ENCODE measurements at regions not wholly inside any gene's neighbourhood (a gene's known extent, or its start where the extent isn't known, plus 50 kb on each side); places are given as distances from the start of the nearest gene placed in this dataset.
A peak's percentile ranks its signal among the peaks of the same experiment; 100 is the strongest.

GRCh38 chr3:30292192-30292893 lies 314.1 kb upstream of the TGFBR2 start:
- Histone ChIP-seq H3K27me3 (ENCODE audit: control insufficient read depth in 1 of 2, insufficient read depth in 1 of 2, low read length in 2 of 2) (no peaks in the 10 kb centered on the region), H3K4ac (ENCODE audit: low read depth in 1 of 2, low read length in 2 of 2) (no peak overlapping the region), H3K18ac (ENCODE audit: low read depth in 1 of 2, low read length in 2 of 2) (peak overlapping the region in 1 of 2 experiments; percentile 10), H4K8ac (ENCODE audit: low read length) (no peak overlapping the region), H3K14ac (ENCODE audit: low read length in 2 of 2) (no peak overlapping the region), H3K9ac (ENCODE audit: low read length) (no peak overlapping the region), H2BK12ac (ENCODE audit: low read length in 2 of 2) (no peak overlapping the region), H3K36me3 (ENCODE audit: control insufficient read depth in 1 of 2, insufficient read depth in 2 of 2, low read depth in 1 of 2, low read length in 2 of 2) (peaks cover 0 to 4% of the 10 kb centered on the region in 2 experiments), H3K79me1 (replicated peaks; ENCODE audit: low read length, poor library complexity, severe bottlenecking) (no peaks in the 10 kb centered on the region), H3K4me3 (ENCODE audit: insufficient read depth in 1 of 2, low read depth in 1 of 2, low read length in 2 of 2) (no peak overlapping the region), H4K91ac (ENCODE audit: low read length) (no peak overlapping the region), H2BK5ac (ENCODE audit: low read depth, low read length, poor library complexity, severe bottlenecking) (no peak overlapping the region), H2AK5ac (ENCODE audit: low read length, severe bottlenecking) (no peak overlapping the region), H2BK120ac (ENCODE audit: low read depth, low read length) (no peak overlapping the region), H2AFZ (ENCODE audit: low read depth, low read length) (no peak overlapping the region), H3K4me1 (ENCODE audit: control insufficient read depth, insufficient read depth, low read depth, low read length) (peaks cover 1% of the 10 kb centered on the region), H3K9me3 (ENCODE audit: control insufficient read depth, low read length) (no peaks in the 10 kb centered on the region), H3K4me2 (ENCODE audit: low read length, poor library complexity, severe bottlenecking) (no peak overlapping the region), H2BK15ac (ENCODE audit: low read depth, poor library complexity, severe bottlenecking) (no peak overlapping the region), H3K23ac (ENCODE audit: low read length in 2 of 2) (no peak overlapping the region), H3K27ac (ENCODE audit: low read length, poor library complexity, severe bottlenecking) (no peak overlapping the region)
- no peak for DNase-seq
- 91% methylated on average over 4 of the region's 5 CpGs for WGBS

DNA sequence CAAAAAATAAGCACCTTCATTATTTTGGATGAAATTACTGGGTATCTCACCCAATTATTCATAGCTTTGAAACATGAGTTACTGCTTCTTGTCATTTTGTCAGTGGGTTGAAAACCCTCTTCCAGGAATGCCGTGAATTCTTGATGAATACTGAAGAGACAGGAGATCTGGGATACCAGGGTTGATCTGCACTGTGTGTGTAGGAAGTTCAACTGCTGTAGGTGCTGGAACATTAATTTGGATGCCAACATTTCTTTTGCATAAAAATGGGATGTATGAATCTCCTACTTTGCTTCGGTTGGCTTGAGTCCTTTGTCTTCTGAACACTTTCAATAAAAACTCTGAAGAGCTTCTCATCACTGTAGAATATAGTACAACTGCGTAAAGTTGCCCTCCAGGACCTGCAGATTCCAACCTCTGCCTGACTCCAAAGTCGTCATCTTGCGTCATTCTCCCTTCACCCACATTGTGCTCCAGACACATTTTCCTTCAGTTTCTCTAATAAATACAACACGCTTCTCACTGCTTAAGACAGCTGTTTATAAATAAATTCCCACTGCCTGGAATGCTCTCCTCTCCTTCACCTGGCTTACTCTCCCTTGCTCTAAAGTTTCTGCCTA lies 312.7 kb upstream of the TGFBR2 start:
- Histone ChIP-seq H4K91ac (ENCODE audit: low read length) (no peak overlapping the region), H3K4me1 (ENCODE audit: control insufficient read depth, insufficient read depth, low read depth, low read length) (peaks cover 1% of the 10 kb centered on the region), H2BK12ac (ENCODE audit: low read length in 2 of 2) (no peak overlapping the region), H3K4me2 (ENCODE audit: low read length, poor library complexity, severe bottlenecking) (no peak overlapping the region), H3K79me1 (replicated peaks; ENCODE audit: low read length, poor library complexity, severe bottlenecking) (no peaks in the 10 kb centered on the region), H3K36me3 (ENCODE audit: control insufficient read depth in 1 of 2, insufficient read depth in 2 of 2, low read depth in 1 of 2, low read length in 2 of 2) (peaks cover 0 to 4% of the 10 kb centered on the region in 2 experiments), H3K23ac (ENCODE audit: low read length in 2 of 2) (no peak overlapping the region), H3K4ac (ENCODE audit: low read depth in 1 of 2, low read length in 2 of 2) (no peak overlapping the region), H3K14ac (ENCODE audit: low read length in 2 of 2) (no peak overlapping the region), H3K18ac (ENCODE audit: low read depth in 1 of 2, low read length in 2 of 2) (no peak overlapping the region), H2BK120ac (ENCODE audit: low read depth, low read length) (no peak overlapping the region), H2AFZ (ENCODE audit: low read depth, low read length) (no peak overlapping the region), H2AK5ac (ENCODE audit: low read length, severe bottlenecking) (no peak overlapping the region), H3K9ac (ENCODE audit: low read length) (peak overlapping the region; percentile 55), H2BK15ac (ENCODE audit: low read depth, poor library complexity, severe bottlenecking) (no peak overlapping the region), H3K4me3 (ENCODE audit: insufficient read depth in 1 of 2, low read depth in 1 of 2, low read length in 2 of 2) (no peak overlapping the region), H3K9me3 (ENCODE audit: control insufficient read depth, low read length) (no peaks in the 10 kb centered on the region), H3K27me3 (ENCODE audit: control insufficient read depth in 1 of 2, insufficient read depth in 1 of 2, low read length in 2 of 2) (no peaks in the 10 kb centered on the region), H2BK5ac (ENCODE audit: low read depth, low read length, poor library complexity, severe bottlenecking) (no peak overlapping the region), H3K27ac (ENCODE audit: low read length, poor library complexity, severe bottlenecking) (no peak overlapping the region), H4K8ac (ENCODE audit: low read length) (no peak overlapping the region)
- 62% methylated on average over 6 of the region's 6 CpGs for WGBS
- DNase-seq: no peak

DNA sequence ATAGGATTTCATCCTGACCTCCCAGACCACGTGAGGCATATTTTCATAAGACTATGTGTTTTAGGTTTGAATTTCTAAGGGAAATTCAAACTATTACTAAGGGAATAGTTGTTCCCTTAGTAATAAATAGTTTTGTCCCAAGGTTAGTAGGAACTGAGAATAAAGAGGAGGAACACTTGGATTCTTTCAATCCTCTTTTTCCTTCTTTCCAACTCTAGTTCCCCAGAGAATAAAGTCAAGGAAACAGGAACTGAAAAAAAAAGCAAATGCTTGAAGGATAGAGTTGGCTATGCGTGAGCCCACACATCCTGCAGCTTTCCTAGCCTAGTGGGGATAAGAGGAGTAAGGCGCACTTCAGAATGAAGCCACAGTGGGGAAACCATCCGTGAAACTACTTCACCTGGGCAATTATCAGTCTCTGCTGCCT lies 312.1 kb upstream of the TGFBR2 start:
- H3K9me3 ChIP-seq (ENCODE audit: control insufficient read depth, low read length): no peaks in the 10 kb centered on the region
- H3K27ac ChIP-seq (ENCODE audit: low read length, poor library complexity, severe bottlenecking): no peak overlapping the region
- H3K36me3 ChIP-seq (ENCODE audit: control insufficient read depth in 1 of 2, insufficient read depth in 2 of 2, low read depth in 1 of 2, low read length in 2 of 2): peaks cover 0 to 4% of the 10 kb centered on the region in 2 experiments
- H4K91ac ChIP-seq (ENCODE audit: low read length): peak overlapping the region; percentile 1
- H3K4me3 ChIP-seq (ENCODE audit: insufficient read depth in 1 of 2, low read depth in 1 of 2, low read length in 2 of 2): no peak overlapping the region
- H3K4ac ChIP-seq (ENCODE audit: low read depth in 1 of 2, low read length in 2 of 2): no peak overlapping the region
- no peak overlapping the region for H3K14ac ChIP-seq (ENCODE audit: low read length in 2 of 2)
- H3K23ac ChIP-seq (ENCODE audit: low read length in 2 of 2): no peak overlapping the region
- peak overlapping the region; percentile 55 for H3K9ac ChIP-seq (ENCODE audit: low read length)
- 58% methylated on average over 3 of the region's 4 CpGs for WGBS
- no peak overlapping the region for H2BK120ac ChIP-seq (ENCODE audit: low read depth, low read length)
- no peak overlapping the region for H3K4me2 ChIP-seq (ENCODE audit: low read length, poor library complexity, severe bottlenecking)
- H2BK12ac ChIP-seq (ENCODE audit: low read length in 2 of 2): peak overlapping the region in 1 of 2 experiments; percentile 32
- no peaks in the 10 kb centered on the region for H3K79me1 ChIP-seq (replicated peaks; ENCODE audit: low read length, poor library complexity, severe bottlenecking)
- no peak overlapping the region for H2BK15ac ChIP-seq (ENCODE audit: low read depth, poor library complexity, severe bottlenecking)
- no peak overlapping the region for H2BK5ac ChIP-seq (ENCODE audit: low read depth, low read length, poor library complexity, severe bottlenecking)
- no peak overlapping the region for H2AFZ ChIP-seq (ENCODE audit: low read depth, low read length)
- peak; percentile 53 for DNase-seq
- H3K18ac ChIP-seq (ENCODE audit: low read depth in 1 of 2, low read length in 2 of 2): no peak overlapping the region
- H3K4me1 ChIP-seq (ENCODE audit: control insufficient read depth, insufficient read depth, low read depth, low read length): peaks cover 1% of the 10 kb centered on the region
- H4K8ac ChIP-seq (ENCODE audit: low read length): no peak overlapping the region
- H2AK5ac ChIP-seq (ENCODE audit: low read length, severe bottlenecking): no peak overlapping the region
- H3K27me3 ChIP-seq (ENCODE audit: control insufficient read depth in 1 of 2, insufficient read depth in 1 of 2, low read length in 2 of 2): no peaks in the 10 kb centered on the region

- no peak overlapping the region for H2BK5ac ChIP-seq (ENCODE audit: low read depth, low read length, poor library complexity, severe bottlenecking)
- H3K36me3 ChIP-seq (ENCODE audit: control insufficient read depth in 1 of 2, insufficient read depth in 2 of 2, low read depth in 1 of 2, low read length in 2 of 2): no peaks in the 10 kb centered on the region
- DNase-seq: no peak
- H2AK5ac ChIP-seq (ENCODE audit: low read length, severe bottlenecking): no peak overlapping the region
- no peaks in the 10 kb centered on the region for H3K27me3 ChIP-seq (ENCODE audit: control insufficient read depth in 1 of 2, insufficient read depth in 1 of 2, low read length in 2 of 2)
- no peak overlapping the region for H3K4me3 ChIP-seq (ENCODE audit: insufficient read depth in 1 of 2, low read depth in 1 of 2, low read length in 2 of 2)
- no peak overlapping the region for H3K14ac ChIP-seq (ENCODE audit: low read length in 2 of 2)
- no peak overlapping the region for H4K91ac ChIP-seq (ENCODE audit: low read length)
- no peak overlapping the region for H3K27ac ChIP-seq (ENCODE audit: low read length, poor library complexity, severe bottlenecking)
- H3K23ac ChIP-seq (ENCODE audit: low read length in 2 of 2): no peak overlapping the region
- H2BK120ac ChIP-seq (ENCODE audit: low read depth, low read length): no peak overlapping the region
- H3K4me1 ChIP-seq (ENCODE audit: control insufficient read depth, insufficient read depth, low read depth, low read length): peaks cover 1% of the 10 kb centered on the region
- no peak overlapping the region for H2AFZ ChIP-seq (ENCODE audit: low read depth, low read length)
- no peak overlapping the region for H4K8ac ChIP-seq (ENCODE audit: low read length)
- H3K79me1 ChIP-seq (replicated peaks; ENCODE audit: low read length, poor library complexity, severe bottlenecking): no peaks in the 10 kb centered on the region
- no peak overlapping the region for H2BK12ac ChIP-seq (ENCODE audit: low read length in 2 of 2)
- no peak overlapping the region for H3K4me2 ChIP-seq (ENCODE audit: low read length, poor library complexity, severe bottlenecking)
- H3K9ac ChIP-seq (ENCODE audit: low read length): no peak overlapping the region
- no peak overlapping the region for H3K18ac ChIP-seq (ENCODE audit: low read depth in 1 of 2, low read length in 2 of 2)
- no peak overlapping the region for H2BK15ac ChIP-seq (ENCODE audit: low read depth, poor library complexity, severe bottlenecking)
- H3K4ac ChIP-seq (ENCODE audit: low read depth in 1 of 2, low read length in 2 of 2): no peak overlapping the region
- WGBS: 36% methylated on average over 1 of the region's 1 CpG
- H3K9me3 ChIP-seq (ENCODE audit: control insufficient read depth, low read length): no peaks in the 10 kb centered on the region
These were observed 309.3 kb upstream of the TGFBR2 start for GRCh38 chr3:30297112-30297511.
